RWPE2 (cell line): ENCODE measurements at regions not wholly inside any gene's neighbourhood (a gene's known extent, or its start where the extent isn't known, plus 50 kb on each side); places are given as distances from the start of the nearest gene placed in this dataset.
"Not testable (repeated sequence)": the region's sequence is repeated elsewhere in the genome, so short reads cannot be mapped to it uniquely, and the experiment has no call there.

Experiments
- ATAC-seq: fragments of 200-7000 bp; cut with Tn5 transposase; 3 replicates; pipeline ENCODE4 v1.9.1; 2021; ENCODE audit warnings: low read depth
- DNase-seq: peaks from one replicate; pipeline ENCODE4 v3.0.0-alpha.2; 2020; ENCODE audit warnings: low spot score
- H3K27ac ChIP-seq: fragments of 450-650 bp; 2 replicates; pipeline ENCODE4 v1.5.1; 2017; ENCODE audit warnings: mild to moderate bottlenecking; ENCODE audit not compliant: poor library complexity, severe bottlenecking
- H3K27me3 ChIP-seq: fragments of 250-450 bp; sonication (Bioruptor Pico); 2 replicates; pipeline ENCODE4 v1.5.1; 2021; ENCODE audit warnings: mild to moderate bottlenecking, moderate library complexity; ENCODE audit not compliant: insufficient read depth, poor library complexity, severe bottlenecking
- H3K36me3 ChIP-seq: fragments of 250-450 bp; sonication (Bioruptor Pico); 2 replicates; pipeline ENCODE4 v1.5.1; 2020; ENCODE audit warnings: low read depth, mild to moderate bottlenecking, moderate library complexity
- H3K4me1 ChIP-seq: fragments of 250-450 bp; sonication (Bioruptor Pico); 2 replicates; pipeline ENCODE4 v1.5.1; 2021; ENCODE audit warnings: mild to moderate bottlenecking, moderate library complexity; ENCODE audit not compliant: insufficient read depth, poor library complexity, severe bottlenecking
- H3K4me3 ChIP-seq: fragments of 250-450 bp; sonication (Bioruptor Pico); 2 replicates; pipeline ENCODE4 v1.5.1; 2021; ENCODE audit warnings: mild to moderate bottlenecking, moderate library complexity; ENCODE audit not compliant: severe bottlenecking
- H3K9me3 ChIP-seq: fragments of 250-450 bp; sonication (Bioruptor Pico); 2 replicates; pipeline ENCODE4 v1.5.1; 2021; ENCODE audit warnings: mild to moderate bottlenecking, moderate library complexity; ENCODE audit not compliant: severe bottlenecking
- CTCF ChIP-seq: fragments of 450-650 bp; IDR thresholded peaks from one replicate; pipeline ENCODE4 v1.5.1; 2017; ENCODE audit warnings: mild to moderate bottlenecking, moderate library complexity; ENCODE audit not compliant: poor library complexity, severe bottlenecking

- H3K27me3 ChIP-seq: no peaks in the 10 kb centered on the region
- H3K4me3 ChIP-seq: no peak overlapping the region
- no peaks in the 10 kb centered on the region for H3K4me1 ChIP-seq
- ATAC-seq (no peak), DNase-seq (no peak)
- H3K9me3 ChIP-seq: no peaks in the 10 kb centered on the region
- H3K27ac ChIP-seq: no peak overlapping the region
- no peak for TF ChIP-seq CTCF
- no peaks in the 10 kb centered on the region for H3K36me3 ChIP-seq
Observed at GRCh38 chr4:95939141-95939540, 99.2 kb downstream of the PDHA2 start.

- no peaks in the 10 kb centered on the region for H3K9me3 ChIP-seq
- no peak for DNase-seq
- H3K4me1 ChIP-seq: no peaks in the 10 kb centered on the region
- no peaks in the 10 kb centered on the region for H3K27me3 ChIP-seq
- ATAC-seq: no peak
- no peak for TF ChIP-seq CTCF
- no peak overlapping the region for H3K27ac ChIP-seq
- no peaks in the 10 kb centered on the region for H3K36me3 ChIP-seq
- no peak overlapping the region for H3K4me3 ChIP-seq
Observed at GRCh38 chr4:95949136-95949765, 109.4 kb downstream of the PDHA2 start.

DNA sequence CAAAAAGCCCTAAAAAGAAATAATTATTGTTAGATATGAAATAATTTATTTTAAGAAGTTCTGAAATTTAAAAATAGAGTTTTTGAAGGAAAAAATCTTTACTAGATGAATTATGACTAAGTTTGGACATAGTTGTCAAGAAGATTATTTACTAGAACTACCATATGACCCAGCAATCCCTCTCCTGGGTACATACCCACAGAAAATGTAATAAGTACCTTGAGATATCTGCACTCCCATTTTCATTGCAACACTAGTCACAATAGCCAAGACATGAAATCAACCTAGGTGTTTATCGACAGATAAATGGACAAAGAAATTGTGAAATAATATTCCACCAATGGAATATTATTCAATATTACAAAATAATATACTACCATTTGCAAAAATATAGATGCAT lies 109.9 kb downstream of the PDHA2 start:
- Histone ChIP-seq H3K27me3 (no peaks in the 10 kb centered on the region), H3K9me3 (no peaks in the 10 kb centered on the region), H3K4me3 (no peak overlapping the region), H3K4me1 (no peaks in the 10 kb centered on the region), H3K27ac (no peak overlapping the region), H3K36me3 (no peaks in the 10 kb centered on the region)
- no peak for TF ChIP-seq CTCF
- DNase-seq (no peak), ATAC-seq (no peak)

DNA sequence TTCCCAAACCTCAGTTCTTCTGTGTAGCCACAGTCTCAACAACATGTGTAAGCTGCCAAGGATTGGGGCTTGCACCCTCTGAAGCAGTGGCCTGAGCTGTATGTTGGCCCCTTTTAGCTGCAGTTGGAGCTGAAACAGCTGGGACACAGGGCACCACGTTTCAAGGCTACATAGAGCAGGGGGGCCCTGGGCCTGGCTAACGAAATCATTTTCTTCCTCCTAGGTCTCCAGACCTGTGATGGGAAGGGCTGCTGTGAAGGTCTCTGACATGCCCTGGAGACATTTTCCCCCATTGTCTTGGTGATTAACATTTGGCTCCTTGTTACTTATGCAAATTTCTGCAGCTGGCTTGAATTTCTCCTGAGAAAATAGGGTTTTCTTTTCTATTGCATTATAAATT lies 112.6 kb downstream of the PDHA2 start:
- H3K9me3 ChIP-seq, DNase-seq, H3K4me3 ChIP-seq, H3K27me3 ChIP-seq, ATAC-seq, H3K36me3 ChIP-seq, H3K27ac ChIP-seq: not testable (repeated sequence)
- peaks cover 15% of the 10 kb centered on the region for H3K4me1 ChIP-seq

- peak; percentile 51; the same call in 2 of the 3 replicates for ATAC-seq
- Histone ChIP-seq H3K27ac (peak overlapping the region; percentile 37), H3K4me3 (no peak overlapping the region), H3K9me3 (no peaks in the 10 kb centered on the region), H3K36me3 (no peaks in the 10 kb centered on the region), H3K27me3 (no peaks in the 10 kb centered on the region), H3K4me1 (peaks cover 15% of the 10 kb centered on the region)
- TF ChIP-seq CTCF: no peak
- no peak for DNase-seq
Observed at GRCh38 chr4:95956094-95956493, 116.2 kb downstream of the PDHA2 start.
